Hematopoietic multipotent progenitor cell treated with erythropoietin and hydrocortisone succinate and interleukin-3 and kit ligand, for 6 days (in vitro differentiated cells): ENCODE measurements at regions not wholly inside any gene's neighbourhood (a gene's known extent, or its start where the extent isn't known, plus 50 kb on each side); places are given as distances from the start of the nearest gene placed in this dataset.
"Not testable (repeated sequence)": the region's sequence is repeated elsewhere in the genome, so short reads cannot be mapped to it uniquely, and the experiment has no call there.

Experiments
- DNase-seq: peaks from one replicate; pipeline ENCODE4 v3.0.0-alpha.2; 2015

GRCh38 chr21:41582866-41583265 lies 74.9 kb upstream of the TMPRSS2 start:
- no peak for DNase-seq

DNA sequence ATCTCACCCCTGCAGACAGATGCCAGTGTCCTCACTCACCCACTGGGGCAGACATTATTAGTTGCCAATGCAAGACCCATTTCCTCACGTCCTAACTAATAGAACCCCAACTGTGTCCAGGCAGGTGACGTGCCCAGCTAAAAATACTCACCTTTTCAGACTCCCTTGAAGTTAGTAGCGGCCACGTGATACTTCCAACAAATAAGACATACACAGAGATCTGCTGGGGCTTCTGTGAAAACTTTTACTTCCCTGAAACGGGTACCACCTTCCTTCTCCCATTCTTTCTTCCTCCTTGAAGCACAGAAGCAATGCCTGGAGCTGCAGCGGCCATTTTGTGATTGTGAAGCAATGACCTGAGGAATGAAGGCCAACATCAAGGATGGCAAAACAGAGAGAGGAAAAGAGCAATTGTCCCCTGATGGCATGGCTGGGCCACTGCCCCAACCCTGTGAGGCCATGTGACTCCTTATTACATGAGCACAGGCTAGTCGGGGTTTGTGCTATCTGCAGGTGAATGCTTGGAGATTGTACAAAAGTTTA lies 74.4 kb upstream of the TMPRSS2 start:
- no peak for DNase-seq

DNA sequence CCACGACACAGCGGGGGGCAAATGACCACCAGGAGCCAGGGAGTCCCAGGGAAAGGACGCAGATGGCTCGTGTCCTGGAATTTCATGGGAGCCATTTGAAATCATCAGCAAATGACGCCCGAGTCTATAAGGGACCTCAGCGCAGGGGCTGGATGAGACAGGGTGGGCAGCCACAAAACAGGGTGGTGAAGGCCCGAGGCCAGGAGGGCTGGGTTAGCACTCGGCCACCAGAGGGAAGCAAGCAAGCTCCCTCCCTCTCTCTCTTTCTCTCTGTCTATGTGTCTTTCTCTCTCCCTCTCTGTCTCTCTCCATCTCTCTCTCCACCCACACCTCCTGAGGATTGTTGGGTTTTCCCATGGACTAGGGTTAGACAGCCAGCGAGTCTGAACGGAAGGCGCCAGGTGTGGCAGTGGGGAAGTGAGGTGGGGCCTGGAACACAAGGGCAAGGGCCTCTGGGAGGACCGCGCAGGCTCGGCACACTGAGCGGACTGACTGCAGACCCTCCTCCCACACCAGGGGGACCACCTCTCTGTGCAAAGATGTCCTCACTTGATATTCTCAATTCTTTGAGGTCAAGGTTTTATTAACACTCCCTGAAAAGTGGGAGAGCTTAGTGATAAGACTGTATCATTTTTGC lies 73.8 kb upstream of the TMPRSS2 start:
- DNase-seq = no peak

DNA sequence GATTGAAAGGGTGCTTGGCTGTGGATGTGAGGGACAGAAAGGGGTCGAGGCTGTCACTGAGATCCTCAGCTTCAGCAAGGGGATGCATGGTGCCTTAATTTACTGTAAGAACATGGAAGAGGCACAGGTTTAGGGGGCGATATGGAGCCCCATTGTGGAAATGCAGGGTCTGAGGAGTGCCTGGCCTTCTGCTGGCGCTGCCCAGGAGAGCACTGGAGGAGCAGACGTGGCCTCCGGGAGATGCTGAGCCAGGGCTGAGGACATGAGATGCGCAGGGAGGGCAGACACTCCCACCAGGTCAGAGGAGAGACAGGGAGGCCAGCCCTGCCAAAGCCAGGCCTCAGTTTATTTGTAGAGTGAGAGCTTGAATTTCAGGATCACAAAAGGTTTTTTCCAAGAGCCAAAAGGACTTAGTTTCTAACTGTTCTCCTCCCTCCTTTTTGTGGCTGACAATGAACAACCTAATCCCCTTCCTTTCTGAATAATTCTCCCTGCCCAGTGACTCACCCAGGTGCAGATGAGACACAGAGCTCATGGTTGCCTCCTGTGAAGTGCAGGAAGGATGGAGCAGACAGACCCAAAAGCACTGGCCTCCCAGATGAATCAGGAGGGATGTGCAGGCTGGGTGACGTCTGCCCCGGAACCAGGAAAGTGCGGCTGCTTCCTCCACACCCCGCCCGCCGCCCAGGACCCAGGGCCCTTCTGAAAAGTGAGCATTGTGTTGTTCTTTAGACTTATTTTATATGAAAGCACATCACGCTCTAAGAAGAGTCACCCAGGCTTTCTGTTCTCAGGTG lies 73.0 kb upstream of the TMPRSS2 start:
- no peak for DNase-seq

DNA sequence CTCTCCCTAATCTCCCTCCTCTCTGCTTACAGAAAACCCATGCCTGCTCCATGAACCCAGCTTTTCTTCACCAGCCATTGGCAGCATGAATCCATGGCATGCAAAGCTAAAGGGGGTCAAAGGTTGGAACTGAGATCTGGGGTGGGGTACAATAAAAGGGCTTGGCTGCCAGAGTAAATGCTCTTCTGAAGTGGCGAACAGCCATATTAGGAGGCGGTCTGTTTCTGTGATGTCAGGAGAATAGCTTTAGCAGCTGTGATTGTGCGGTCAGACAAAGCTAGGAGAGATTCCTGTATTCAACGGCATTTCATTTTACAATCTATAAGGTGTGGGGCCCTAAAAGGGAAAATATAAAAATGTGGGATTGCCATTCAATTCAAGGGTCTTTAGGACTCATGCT lies 71.7 kb upstream of the TMPRSS2 start:
- no peak for DNase-seq

DNA sequence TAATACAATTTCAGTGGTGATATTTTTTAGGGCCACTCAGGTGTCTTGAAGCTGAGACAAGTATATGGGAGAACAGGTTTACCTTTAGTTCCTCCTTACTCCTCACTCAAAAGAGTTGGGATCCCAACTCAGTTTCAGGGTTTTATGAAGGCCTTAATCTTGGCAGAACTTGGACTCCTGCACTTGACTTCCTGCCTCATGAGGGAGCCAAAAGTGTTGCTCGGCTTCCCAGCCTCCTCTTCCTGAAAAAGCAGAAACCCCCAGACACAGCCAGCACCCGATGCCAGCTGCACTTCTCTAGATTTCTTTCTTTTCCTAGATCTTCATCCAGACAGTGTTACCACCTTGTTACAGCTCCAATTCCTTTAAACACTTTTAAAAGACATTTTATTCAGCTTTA lies 70.8 kb upstream of the TMPRSS2 start:
- DNase-seq = no peak

DNA sequence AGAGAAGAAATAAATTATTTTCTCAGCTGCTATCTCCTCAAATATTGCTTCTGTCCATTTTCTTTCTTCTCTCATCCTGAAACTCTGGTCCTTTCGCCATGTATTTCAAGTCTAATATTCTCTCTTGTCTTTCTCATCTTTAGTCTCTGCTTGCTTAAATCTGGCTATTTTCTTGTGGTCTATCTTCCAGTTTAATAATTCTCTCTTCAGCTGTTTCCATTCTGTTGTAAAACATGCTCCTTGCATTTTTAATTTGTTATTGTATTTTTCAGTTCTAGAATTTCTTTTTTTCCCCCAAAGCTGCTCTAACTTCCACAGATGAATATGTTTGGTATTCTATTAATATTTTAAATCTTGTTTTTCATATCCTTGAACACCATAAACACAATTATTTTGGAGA lies 70.1 kb upstream of the TMPRSS2 start:
- no peak for DNase-seq

- DNase-seq = no peak
Measured at GRCh38 chr21:41576013-41576615, 68.2 kb upstream of the TMPRSS2 start.

DNA sequence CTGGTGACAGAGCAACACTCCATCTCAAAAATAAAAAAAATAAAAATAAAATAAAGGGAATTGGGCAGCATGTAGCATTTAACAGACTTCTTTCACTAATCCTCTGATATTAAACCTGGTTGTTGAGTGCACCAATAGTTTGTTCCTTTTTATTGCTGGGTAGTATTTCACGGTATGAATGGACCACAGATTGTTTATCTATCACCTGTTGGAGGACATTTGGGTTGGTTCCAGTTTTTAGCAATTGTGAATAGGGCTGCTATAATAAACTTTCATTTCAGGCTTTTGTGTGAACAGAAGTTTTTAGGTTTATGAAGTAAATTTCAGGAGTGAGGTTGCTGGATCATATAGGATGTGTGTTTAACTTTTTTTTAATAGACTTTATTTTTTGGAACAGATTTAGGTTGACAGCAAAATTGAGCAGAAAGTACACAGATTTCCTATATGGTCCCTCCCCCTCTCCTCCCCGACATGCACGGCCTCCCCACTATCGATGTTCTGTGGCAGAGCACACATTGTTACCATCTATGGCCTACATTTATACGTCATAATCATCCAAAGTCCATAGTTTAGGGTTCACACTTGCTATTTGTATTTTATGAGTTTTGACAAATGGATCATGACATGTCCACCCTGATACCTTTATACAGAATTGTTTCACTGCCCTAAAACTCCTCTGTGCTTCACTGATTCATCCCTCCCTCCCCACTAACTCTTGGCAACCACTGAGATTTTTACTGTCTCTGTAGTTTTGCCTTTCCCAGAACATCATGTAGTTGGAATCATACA lies 66.1 kb upstream of the TMPRSS2 start:
- no peak for DNase-seq

GRCh38 chr21:41571938-41572510 lies 64.1 kb upstream of the TMPRSS2 start:
- no peak for DNase-seq

DNA sequence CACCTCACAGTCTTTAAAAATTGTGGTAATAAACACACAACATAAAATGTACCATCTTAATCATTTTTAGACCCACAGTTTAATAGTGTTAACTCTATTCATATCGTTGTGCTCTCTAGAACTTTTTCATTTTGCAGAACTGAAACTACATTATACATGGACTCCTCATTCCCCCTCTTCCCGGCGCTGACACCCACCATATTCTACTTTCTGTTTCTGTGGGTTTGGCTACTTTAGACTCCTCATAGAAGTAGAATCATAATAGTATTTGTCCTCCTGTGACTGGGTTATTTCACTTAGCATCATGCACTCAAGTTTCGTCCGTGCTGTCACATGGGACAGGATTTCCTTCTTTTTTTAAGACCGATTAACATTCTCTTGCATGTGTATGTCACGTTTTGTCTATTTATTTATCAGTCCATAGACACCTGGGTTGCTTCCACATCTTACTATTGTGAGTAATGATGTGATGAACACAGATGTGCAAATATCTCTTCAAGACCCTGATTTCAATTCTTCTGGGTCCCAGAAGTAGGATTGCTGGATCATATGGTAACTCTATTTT lies 62.9 kb upstream of the TMPRSS2 start:
- DNase-seq = no peak

DNA sequence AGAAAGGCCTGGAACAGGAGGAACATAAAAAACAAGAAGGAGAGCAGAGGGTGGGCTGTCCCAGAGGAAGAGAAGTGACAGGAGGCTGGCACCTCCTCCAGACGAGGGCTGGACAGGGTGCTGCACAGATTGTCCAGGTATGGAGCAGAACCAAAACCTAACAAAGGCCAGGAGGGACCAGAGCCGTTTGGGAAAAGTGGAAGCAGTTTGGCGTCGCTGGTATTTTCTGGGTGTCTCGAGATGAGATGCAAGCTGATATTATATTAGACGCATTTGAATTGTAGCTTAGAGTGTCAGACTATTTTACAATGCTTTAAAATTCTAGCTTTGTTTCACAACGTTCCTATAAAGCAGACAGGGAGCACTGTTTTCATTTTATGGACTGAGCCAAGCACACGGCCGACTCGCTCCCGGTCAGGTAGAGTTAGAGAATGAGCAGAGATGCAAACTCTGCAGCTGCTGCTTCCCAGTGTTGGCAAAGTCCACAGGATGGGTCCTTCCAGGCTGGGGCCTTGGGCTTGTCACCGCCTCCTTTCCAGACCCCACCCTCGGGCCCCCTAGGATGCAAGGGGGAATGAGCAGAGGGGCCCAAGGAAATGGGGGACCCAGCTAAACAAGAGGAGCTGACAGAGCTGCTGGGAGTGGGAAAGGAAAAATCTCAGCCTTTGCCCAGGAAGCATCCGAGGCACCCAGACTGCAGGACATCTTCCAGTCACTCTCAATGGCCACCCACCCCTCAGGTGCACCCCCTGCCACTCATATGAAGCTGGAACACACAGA lies 60.8 kb upstream of the TMPRSS2 start:
- no peak for DNase-seq

DNA sequence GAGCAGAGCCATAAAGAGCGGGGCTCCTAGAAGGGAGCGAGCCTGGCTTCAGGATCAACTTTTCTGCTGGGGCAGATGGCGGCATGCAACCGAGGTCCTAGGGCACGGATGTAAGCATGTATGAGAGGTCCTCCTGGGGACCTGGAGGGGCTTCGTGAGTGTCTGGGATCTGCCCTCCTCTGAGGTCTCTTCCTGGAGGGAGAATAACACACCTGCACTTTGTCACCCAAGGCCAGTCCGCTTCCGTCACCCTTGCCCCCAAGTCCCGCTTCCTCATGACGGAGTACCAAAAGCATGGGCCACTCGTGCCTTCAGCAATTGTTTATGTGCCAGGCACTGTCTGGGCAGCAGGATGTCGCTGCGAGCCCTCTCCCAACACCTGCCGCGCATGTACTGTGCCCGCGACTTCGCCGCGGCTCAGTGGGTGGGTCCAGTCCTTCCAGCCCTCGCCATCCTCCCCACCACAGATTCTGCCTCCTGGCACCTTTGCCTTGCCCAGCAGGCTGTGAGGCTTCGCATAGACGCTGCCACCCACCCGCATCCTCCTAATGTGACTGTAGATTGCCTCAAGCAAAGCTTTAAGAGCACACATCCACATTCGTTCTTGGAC lies 60.0 kb upstream of the TMPRSS2 start:
- no peak for DNase-seq

DNA sequence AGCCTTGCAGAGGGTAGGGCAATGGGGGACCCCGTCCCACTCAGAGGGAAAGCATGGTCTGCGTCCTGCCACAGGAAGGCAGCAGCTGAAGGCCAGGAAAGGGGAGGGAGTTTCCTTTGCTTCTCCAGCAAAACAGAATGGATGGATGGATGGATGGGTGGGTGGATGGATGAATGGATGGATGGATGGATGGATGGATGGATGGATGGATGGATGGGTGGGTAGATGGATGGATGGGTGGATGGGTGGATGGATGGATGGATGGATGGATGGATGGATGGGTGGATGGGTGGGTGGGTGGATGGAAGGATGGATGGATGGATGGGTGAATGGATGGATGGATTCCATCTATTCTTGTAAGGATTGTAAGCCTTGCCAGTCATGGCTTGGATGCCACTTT lies 59.3 kb upstream of the TMPRSS2 start:
- not testable (repeated sequence) for DNase-seq

DNA sequence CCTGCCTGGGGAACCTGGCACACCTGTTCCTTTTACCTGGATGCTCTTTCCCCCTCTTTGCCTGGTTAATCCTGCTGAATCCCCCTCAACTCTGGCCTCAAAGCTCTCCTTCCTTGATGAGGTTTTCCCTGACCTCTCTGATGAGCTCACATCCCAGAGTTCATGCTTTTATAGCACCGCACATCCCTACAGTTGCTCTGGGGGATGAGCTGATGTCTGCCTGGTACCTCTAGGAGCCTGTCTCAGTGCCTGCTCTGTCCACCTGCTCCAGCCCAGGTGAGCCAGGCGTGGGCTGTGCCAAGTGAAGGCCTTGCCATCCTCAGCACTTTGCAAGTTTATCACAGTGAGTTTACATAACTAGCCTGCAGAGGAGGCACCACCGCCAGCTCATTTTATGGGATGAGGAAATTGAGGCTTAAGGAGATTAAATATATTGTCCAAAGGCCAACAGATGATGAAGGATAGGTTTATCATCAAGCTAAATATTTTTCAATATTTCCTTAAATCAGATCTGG lies 58.6 kb upstream of the TMPRSS2 start:
- DNase-seq = no peak

- no peak for DNase-seq
Measured at GRCh38 chr21:41565550-41565949, 57.6 kb upstream of the TMPRSS2 start.

GRCh38 chr21:41564871-41565274 lies 56.9 kb upstream of the TMPRSS2 start:
- DNase-seq = no peak

DNA sequence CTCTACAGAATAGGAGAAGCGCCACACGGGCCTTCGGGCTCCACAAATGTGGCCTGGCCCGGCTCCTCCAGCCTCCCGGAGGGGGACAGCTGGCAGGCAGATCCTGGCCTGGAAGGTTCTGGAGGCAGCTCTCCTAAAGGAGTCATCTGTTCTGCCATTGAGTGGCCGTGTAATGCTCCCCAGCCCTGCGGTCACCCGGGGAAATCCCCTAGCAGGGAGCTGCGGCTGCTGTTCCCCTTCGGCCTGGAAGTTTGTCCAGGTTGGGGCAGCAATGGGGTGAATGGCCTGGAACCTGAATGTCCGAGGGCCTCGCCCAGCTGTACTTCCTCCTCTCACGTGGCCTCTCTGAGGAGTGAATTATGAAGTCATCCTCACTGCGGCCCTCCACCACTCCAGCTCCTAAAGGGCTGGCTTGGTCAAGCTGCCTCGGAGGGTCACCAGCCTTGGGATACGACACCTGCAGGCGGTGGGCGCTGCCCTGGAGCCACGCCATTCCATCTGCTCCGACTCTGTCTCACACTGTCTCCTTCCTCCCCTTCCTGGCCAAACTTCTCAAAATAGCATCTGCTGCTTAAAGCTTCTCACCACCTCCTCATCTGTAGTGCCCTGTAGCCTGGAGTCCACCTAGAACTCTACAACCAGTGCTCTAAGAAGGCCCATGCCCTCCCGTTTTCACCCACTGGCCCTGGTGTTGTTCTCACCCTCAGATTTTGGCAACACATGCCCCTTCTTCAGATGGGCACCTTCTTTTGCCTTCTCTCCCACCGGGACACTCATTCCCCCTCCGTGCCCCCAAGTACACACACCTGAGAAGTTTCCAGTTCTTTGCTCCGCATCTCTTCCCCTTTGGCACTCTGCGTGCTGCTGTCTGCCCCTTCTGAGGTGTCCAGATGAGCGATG lies 54.4 kb upstream of the TMPRSS2 start:
- no peak for DNase-seq

DNA sequence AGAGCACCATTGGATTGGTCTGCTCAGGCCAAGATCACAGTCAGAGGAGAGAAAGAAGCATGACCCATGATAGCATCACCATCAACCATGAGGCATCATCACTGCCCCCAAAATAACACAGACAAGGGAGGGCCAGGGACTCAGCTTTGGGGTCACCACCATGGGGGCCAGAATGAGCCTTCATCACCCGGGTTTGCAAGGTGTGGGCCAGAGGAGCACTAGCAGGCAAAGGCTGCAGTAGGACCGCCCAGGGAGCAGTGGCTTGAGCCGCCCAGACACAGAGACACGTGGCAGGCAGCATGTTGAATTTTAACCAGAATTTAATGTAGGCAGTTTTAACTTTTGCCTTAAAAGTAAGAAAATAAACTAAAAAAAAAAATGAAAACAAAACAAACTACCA lies 53.7 kb upstream of the TMPRSS2 start:
- no peak for DNase-seq

DNA sequence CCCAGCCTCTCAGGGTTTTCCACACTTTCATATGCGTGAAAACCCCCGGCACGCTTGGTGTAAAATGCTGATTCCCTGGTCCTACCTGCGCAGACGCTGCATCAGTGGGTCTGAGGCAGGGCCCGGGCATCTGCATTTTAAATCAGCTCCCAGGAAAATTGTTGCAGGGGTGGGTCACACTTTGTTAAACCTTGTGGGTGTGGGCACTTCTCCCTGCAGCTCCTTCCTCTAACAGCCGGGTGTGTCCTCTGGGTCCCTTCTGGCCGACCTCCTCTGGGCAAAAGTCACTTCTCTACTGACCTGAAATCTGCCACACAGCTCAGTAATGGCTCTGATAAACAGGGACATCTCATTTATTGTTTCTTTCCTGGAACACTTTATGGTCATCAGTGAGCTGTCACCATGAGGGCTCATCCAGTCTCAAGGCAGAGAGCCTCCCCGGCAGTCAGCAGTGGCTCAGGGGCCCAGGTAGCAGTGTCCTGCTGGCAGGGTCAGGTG lies 52.8 kb upstream of the TMPRSS2 start:
- DNase-seq = no peak
